ENCODE measurements at regions not wholly inside any gene's neighbourhood (a gene's known extent, or its start where the extent isn't known, plus 50 kb on each side); places are given as distances from the start of the nearest gene placed in this dataset.

DNA sequence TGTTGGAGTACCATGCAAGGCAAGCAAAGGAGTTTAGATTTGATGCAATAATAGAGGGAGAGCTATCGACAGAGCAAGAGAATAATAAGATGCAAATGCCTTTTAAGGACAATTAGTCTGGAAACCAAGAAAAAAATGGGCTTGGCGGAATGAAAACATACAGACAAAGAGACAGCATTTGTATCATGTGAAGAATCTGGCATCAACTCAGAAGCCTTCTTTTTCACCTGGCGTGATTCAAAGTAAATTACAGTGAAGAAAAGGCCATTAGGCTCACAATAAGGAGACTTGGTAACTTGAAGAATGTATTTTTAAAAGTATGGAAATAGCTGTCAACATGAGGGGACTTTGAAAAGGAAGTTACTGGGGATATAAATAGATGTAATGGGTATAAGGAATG, 521.2 kb upstream of the GOLIM4 start:
- TF ChIP-seq, protein P1, sequence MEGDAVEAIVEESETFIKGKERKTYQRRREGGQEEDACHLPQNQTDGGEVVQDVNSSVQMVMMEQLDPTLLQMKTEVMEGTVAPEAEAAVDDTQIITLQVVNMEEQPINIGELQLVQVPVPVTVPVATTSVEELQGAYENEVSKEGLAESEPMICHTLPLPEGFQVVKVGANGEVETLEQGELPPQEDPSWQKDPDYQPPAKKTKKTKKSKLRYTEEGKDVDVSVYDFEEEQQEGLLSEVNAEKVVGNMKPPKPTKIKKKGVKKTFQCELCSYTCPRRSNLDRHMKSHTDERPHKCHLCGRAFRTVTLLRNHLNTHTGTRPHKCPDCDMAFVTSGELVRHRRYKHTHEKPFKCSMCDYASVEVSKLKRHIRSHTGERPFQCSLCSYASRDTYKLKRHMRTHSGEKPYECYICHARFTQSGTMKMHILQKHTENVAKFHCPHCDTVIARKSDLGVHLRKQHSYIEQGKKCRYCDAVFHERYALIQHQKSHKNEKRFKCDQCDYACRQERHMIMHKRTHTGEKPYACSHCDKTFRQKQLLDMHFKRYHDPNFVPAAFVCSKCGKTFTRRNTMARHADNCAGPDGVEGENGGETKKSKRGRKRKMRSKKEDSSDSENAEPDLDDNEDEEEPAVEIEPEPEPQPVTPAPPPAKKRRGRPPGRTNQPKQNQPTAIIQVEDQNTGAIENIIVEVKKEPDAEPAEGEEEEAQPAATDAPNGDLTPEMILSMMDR (IDR thresholded peaks at IDR 0.05; ENCODE audit: poor library complexity, severe bottlenecking) = no peak
- no peak for TF ChIP-seq RAD21 (conservative IDR thresholded peaks at IDR 0.05)
- TF ChIP-seq POLR2AphosphoS5 (IDR thresholded peaks at IDR 0.05) = no peak
- no peak for TF ChIP-seq EP300 (conservative IDR thresholded peaks at IDR 0.05; ENCODE audit: poor library complexity, severe bottlenecking)
- TF ChIP-seq MXI1 (conservative IDR thresholded peaks at IDR 0.05; ENCODE audit: poor library complexity, severe bottlenecking) = no peak
- TF ChIP-seq TAF1 (IDR thresholded peaks at IDR 0.05; ENCODE audit: low read depth) = no peak
- no peak for TF ChIP-seq EZH2 (IDR thresholded peaks at IDR 0.05; ENCODE audit: borderline replicate concordance, insufficient read depth, low read length, poor library complexity, severe bottlenecking)
- TF ChIP-seq, protein P2, sequence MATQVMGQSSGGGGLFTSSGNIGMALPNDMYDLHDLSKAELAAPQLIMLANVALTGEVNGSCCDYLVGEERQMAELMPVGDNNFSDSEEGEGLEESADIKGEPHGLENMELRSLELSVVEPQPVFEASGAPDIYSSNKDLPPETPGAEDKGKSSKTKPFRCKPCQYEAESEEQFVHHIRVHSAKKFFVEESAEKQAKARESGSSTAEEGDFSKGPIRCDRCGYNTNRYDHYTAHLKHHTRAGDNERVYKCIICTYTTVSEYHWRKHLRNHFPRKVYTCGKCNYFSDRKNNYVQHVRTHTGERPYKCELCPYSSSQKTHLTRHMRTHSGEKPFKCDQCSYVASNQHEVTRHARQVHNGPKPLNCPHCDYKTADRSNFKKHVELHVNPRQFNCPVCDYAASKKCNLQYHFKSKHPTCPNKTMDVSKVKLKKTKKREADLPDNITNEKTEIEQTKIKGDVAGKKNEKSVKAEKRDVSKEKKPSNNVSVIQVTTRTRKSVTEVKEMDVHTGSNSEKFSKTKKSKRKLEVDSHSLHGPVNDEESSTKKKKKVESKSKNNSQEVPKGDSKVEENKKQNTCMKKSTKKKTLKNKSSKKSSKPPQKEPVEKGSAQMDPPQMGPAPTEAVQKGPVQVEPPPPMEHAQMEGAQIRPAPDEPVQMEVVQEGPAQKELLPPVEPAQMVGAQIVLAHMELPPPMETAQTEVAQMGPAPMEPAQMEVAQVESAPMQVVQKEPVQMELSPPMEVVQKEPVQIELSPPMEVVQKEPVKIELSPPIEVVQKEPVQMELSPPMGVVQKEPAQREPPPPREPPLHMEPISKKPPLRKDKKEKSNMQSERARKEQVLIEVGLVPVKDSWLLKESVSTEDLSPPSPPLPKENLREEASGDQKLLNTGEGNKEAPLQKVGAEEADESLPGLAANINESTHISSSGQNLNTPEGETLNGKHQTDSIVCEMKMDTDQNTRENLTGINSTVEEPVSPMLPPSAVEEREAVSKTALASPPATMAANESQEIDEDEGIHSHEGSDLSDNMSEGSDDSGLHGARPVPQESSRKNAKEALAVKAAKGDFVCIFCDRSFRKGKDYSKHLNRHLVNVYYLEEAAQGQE (IDR thresholded peaks at IDR 0.05; ENCODE audit: borderline replicate concordance) = no peak
